ENCODE measurements at regions not wholly inside any gene's neighbourhood (a gene's known extent, or its start where the extent isn't known, plus 50 kb on each side); places are given as distances from the start of the nearest gene placed in this dataset.
"Not testable (repeated sequence)": the region's sequence is repeated elsewhere in the genome, so short reads cannot be mapped to it uniquely, and the experiment has no call there.

DNA sequence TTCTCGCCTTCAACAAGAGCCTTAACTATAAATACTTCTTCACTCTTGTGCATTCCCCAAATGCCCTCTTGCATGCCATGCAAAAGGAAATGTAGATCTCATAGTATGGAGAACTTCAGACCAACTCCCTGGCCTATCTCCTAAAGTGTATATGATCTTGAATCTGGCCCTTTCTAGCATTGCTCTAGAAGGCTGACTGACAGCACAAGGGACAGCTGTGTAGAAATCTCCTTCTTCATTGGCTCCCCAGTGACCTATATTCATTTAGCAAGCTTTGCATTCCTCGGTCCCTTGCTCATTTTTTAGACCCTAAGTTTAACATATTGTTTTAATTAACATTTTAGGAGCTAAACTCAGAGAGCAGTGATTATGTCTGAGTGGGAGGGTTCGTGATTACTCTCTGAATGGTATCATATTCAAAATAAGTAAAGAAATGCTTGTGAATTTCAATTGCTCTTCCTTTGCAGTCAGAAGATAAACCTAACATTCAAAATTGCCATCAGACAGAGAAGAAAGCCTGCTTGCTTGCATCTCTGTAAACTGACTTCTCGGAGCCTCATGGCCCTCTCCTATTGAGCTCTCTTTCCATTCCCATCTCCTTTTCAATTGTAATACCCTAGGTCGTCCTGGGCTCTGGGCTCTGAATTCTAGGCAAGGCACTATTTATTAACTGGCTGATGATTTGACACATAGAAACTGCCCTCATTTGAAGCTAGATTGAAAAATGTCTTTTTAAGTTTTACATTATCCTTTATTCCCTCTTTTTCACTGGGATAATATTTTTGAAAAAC, 120.3 kb upstream of the PRKG2 start:
- no peaks in the 10 kb centered on the region for H3K9me3 ChIP-seq (ENCODE audit: control insufficient read depth, low read length)
- H3K27me3 ChIP-seq (ENCODE audit: control insufficient read depth, insufficient read depth, low read length): no peaks in the 10 kb centered on the region
- no peak overlapping the region for H2AFZ ChIP-seq
- no peaks in the 10 kb centered on the region for H3K4me1 ChIP-seq
- H3K4me2 ChIP-seq (ENCODE audit: low read length): no peak overlapping the region
- H3K36me3 ChIP-seq (ENCODE audit: control insufficient read depth, insufficient read depth, low read length): no peaks in the 10 kb centered on the region
- TF ChIP-seq, protein P1, sequence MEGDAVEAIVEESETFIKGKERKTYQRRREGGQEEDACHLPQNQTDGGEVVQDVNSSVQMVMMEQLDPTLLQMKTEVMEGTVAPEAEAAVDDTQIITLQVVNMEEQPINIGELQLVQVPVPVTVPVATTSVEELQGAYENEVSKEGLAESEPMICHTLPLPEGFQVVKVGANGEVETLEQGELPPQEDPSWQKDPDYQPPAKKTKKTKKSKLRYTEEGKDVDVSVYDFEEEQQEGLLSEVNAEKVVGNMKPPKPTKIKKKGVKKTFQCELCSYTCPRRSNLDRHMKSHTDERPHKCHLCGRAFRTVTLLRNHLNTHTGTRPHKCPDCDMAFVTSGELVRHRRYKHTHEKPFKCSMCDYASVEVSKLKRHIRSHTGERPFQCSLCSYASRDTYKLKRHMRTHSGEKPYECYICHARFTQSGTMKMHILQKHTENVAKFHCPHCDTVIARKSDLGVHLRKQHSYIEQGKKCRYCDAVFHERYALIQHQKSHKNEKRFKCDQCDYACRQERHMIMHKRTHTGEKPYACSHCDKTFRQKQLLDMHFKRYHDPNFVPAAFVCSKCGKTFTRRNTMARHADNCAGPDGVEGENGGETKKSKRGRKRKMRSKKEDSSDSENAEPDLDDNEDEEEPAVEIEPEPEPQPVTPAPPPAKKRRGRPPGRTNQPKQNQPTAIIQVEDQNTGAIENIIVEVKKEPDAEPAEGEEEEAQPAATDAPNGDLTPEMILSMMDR (IDR thresholded peaks at IDR 0.05): no peak
- H3K9ac ChIP-seq: no peak overlapping the region
- H3K27ac ChIP-seq: no peak overlapping the region
- no peaks in the 10 kb centered on the region for H3K79me2 ChIP-seq
- no peak overlapping the region for H3K4me3 ChIP-seq (ENCODE audit: low read depth, low read length)

DNA sequence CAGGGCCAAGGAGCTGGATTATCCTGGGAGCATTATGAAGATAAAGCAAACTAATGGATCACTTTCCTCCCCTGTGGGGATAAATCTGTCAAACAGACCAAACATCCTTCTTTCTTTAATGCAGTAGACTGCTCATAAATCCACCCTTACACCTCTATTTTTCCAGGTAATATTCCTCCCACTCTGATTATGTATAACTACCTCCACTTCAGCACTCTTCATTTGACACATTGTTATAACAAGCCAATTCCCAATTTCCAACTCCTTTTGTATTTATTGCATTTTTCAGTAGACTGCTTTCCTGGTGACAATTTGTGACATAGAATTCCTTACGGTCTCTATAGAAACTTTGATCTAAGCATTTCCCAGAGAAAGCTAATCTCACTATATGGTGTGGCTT, 115.0 kb upstream of the PRKG2 start:
- Histone ChIP-seq H3K79me2 (no peaks in the 10 kb centered on the region), H3K9ac (no peak overlapping the region), H3K4me3 (ENCODE audit: low read depth, low read length) (no peak overlapping the region), H3K4me1 (no peaks in the 10 kb centered on the region), H3K36me3 (ENCODE audit: control insufficient read depth, insufficient read depth, low read length) (no peaks in the 10 kb centered on the region), H3K27me3 (ENCODE audit: control insufficient read depth, insufficient read depth, low read length) (no peaks in the 10 kb centered on the region), H3K27ac (no peak overlapping the region), H3K9me3 (ENCODE audit: control insufficient read depth, low read length) (peaks cover 6% of the 10 kb centered on the region), H3K4me2 (ENCODE audit: low read length) (no peak overlapping the region), H2AFZ (no peak overlapping the region)
- TF ChIP-seq, protein P1 (IDR thresholded peaks at IDR 0.05): no peak

DNA sequence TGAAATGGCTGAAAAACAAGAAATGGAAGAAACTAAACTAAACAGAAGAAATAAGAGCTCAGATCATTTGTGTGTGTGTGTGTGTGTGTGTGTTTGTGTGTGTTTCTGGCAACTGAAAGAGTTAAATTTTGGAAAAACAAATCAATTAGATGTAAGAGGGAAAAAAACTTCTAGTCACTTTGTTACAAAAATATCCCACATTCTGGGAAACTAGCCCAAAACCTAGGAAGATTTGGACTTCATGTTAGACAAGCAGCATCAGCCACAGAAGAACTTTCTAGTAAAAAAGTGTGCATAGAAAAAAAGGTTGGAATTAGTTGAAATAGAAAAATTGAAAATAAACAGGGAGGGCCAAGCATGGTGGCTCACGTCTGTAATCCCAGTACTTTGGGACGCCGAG, 111.6 kb upstream of the PRKG2 start:
- Histone ChIP-seq H3K4me1 (no peaks in the 10 kb centered on the region), H3K4me2 (ENCODE audit: low read length) (no peak overlapping the region), H3K79me2 (no peaks in the 10 kb centered on the region), H3K9me3 (ENCODE audit: control insufficient read depth, low read length) (peaks cover 6% of the 10 kb centered on the region), H2AFZ (no peak overlapping the region), H3K9ac (no peak overlapping the region), H3K27me3 (ENCODE audit: control insufficient read depth, insufficient read depth, low read length) (no peaks in the 10 kb centered on the region), H3K36me3 (ENCODE audit: control insufficient read depth, insufficient read depth, low read length) (no peaks in the 10 kb centered on the region), H3K4me3 (ENCODE audit: low read depth, low read length) (no peak overlapping the region), H3K27ac (no peak overlapping the region)
- TF ChIP-seq, protein P1 (IDR thresholded peaks at IDR 0.05): no peak

DNA sequence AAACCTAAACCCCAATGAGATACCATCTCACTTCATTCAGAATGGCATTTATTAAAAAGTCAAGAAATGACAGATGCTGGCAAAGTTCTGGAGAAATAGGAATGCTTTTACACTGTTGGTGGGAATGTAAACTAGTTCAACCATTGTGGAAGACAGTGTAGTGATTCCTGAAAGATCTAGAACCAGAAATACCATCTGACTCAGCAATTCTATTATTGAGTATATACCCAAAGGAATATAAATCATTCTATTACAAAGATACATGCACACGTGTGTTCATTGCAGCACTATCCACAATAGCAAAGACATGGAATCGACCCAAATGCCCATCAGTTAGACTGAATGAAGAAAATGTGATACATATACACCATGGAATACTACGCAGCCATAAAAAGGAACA, 109.6 kb upstream of the PRKG2 start:
- H3K4me1 ChIP-seq; H3K27ac ChIP-seq; H3K9me3 ChIP-seq (ENCODE audit: control insufficient read depth, low read length); H3K27me3 ChIP-seq (ENCODE audit: control insufficient read depth, insufficient read depth, low read length); H3K36me3 ChIP-seq (ENCODE audit: control insufficient read depth, insufficient read depth, low read length); H3K9ac ChIP-seq; H3K79me2 ChIP-seq; H3K4me3 ChIP-seq (ENCODE audit: low read depth, low read length); H2AFZ ChIP-seq; H3K4me2 ChIP-seq (ENCODE audit: low read length): not testable (repeated sequence)

DNA sequence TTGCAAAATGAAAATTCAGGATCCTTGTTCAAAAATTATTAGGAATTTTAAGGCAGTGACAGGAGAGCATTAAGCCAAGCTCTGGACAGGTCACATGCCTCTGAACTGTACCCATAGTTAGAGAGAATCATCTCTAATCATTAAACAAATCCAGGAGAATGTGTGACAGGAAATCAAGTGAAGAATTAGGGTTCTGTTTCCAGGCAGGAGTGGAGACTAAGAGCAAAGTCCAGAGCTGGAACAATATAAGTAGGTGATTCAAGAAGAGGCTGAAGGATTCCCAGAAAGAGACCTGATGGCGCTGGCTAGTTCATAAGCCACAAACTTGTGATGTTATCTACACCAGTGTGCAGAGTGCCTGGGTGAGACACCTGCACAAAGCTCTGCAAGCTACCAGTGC, 104.6 kb upstream of the PRKG2 start:
- Histone ChIP-seq H3K4me2 (ENCODE audit: low read length) (no peak overlapping the region), H3K4me3 (ENCODE audit: low read depth, low read length) (no peak overlapping the region), H2AFZ (no peak overlapping the region), H3K27me3 (ENCODE audit: control insufficient read depth, insufficient read depth, low read length) (no peaks in the 10 kb centered on the region), H3K4me1 (no peaks in the 10 kb centered on the region), H3K36me3 (ENCODE audit: control insufficient read depth, insufficient read depth, low read length) (no peaks in the 10 kb centered on the region), H3K9me3 (ENCODE audit: control insufficient read depth, low read length) (no peaks in the 10 kb centered on the region), H3K9ac (no peak overlapping the region), H3K79me2 (no peaks in the 10 kb centered on the region), H3K27ac (no peak overlapping the region)
- TF ChIP-seq, protein P1 (IDR thresholded peaks at IDR 0.05): no peak

Data from parathyroid adenoma (tissue), 2 donors.